ENCODE measurements at regions not wholly inside any gene's neighbourhood (a gene's known extent, or its start where the extent isn't known, plus 50 kb on each side); places are given as distances from the start of the nearest gene placed in this dataset.

DNA sequence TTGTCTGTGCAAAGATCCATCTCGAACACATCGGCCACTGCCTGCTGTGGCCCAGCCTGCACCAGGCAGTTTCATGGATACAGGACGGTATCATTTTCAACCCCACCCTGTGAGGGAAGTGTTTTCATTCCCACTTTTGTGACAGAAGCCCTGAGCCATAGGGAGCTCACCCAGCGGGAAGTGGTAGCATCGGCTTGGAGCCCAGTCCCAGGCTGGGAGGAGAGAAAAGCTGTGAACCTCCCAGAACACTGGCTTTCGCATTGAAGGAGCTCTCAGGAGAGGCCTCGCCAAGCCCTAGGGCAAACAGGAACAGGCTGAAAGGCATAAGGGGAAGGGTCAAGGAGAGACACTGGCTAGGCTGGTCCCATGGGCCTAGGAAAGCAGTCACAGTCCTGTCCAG is 166.1 kb downstream of the TFCP2L1 start:
- no peaks in the 10 kb centered on the region for H3K9me3 ChIP-seq (ENCODE audit: low read length)
- no peaks in the 10 kb centered on the region for H3K36me3 ChIP-seq (ENCODE audit: low read depth, low read length)
- no peak for DNase-seq
- H3K4me1 ChIP-seq (ENCODE audit: insufficient read depth, low read length) = no peaks in the 10 kb centered on the region
- TF ChIP-seq, protein P1, sequence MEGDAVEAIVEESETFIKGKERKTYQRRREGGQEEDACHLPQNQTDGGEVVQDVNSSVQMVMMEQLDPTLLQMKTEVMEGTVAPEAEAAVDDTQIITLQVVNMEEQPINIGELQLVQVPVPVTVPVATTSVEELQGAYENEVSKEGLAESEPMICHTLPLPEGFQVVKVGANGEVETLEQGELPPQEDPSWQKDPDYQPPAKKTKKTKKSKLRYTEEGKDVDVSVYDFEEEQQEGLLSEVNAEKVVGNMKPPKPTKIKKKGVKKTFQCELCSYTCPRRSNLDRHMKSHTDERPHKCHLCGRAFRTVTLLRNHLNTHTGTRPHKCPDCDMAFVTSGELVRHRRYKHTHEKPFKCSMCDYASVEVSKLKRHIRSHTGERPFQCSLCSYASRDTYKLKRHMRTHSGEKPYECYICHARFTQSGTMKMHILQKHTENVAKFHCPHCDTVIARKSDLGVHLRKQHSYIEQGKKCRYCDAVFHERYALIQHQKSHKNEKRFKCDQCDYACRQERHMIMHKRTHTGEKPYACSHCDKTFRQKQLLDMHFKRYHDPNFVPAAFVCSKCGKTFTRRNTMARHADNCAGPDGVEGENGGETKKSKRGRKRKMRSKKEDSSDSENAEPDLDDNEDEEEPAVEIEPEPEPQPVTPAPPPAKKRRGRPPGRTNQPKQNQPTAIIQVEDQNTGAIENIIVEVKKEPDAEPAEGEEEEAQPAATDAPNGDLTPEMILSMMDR (conservative IDR thresholded peaks at IDR 0.05; ENCODE audit: low read depth, low read length) = no peak
- no peak for TF ChIP-seq EZH2phosphoT487 (IDR thresholded peaks at IDR 0.05; ENCODE audit: borderline replicate concordance, low read length)
- TF ChIP-seq EZH2 (IDR thresholded peaks at IDR 0.05; ENCODE audit: low read length, unreplicated experiment) = no peak
- no peaks in the 10 kb centered on the region for H3K9me2 ChIP-seq (replicated peaks; ENCODE audit: low read length)
- no peak overlapping the region for H3K4me2 ChIP-seq (ENCODE audit: low read length)
- no peak overlapping the region for H3K4me3 ChIP-seq (ENCODE audit: low read length)
- ATAC-seq = no peak
- no peaks in the 10 kb centered on the region for H3K27me3 ChIP-seq (ENCODE audit: low read length)
- H2AFZ ChIP-seq (ENCODE audit: low read length) = no peak overlapping the region
- H4K20me1 ChIP-seq (ENCODE audit: low read length) = no peaks in the 10 kb centered on the region
- no TSS peak for BruUV-seq (replicated peaks)
- no peak overlapping the region for H3K27ac ChIP-seq (ENCODE audit: low read length)
- no peak overlapping the region for H3K9ac ChIP-seq (ENCODE audit: low read length)
- CTCF ChIA-PET = no interaction called here
- POLR2A ChIA-PET (ENCODE audit: unreplicated experiment) = no interaction called here
- no peaks in the 10 kb centered on the region for H3K79me2 ChIP-seq (ENCODE audit: low read length)
- intact Hi-C loops (cut with micrococcal nuclease) = no loop called here
- no peaks in the 10 kb centered on the region for H3F3A ChIP-seq (ENCODE audit: low read length, unreplicated experiment)

DNA sequence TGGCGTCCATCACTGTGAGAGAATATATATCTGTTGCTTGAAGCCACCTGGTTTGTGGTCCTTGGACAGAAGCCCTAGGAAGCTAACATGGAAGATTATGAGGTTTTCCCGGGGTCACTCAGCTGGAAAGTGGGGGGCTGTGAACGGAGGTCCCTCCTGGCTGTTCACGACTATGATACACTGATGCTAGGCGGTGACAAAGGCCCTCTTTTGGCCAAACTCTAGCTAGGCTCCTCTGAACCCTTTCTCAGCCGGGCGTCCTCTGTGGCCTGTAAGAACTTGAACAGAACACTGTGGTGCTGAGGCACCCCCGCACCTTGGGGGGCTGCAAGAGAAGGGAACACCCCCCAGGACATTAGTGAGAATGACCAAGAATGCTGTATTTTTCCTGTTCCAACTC is 164.6 kb downstream of the TFCP2L1 start:
- H3K9ac ChIP-seq (ENCODE audit: low read length) = no peak overlapping the region
- no peaks in the 10 kb centered on the region for H3K79me2 ChIP-seq (ENCODE audit: low read length)
- intact Hi-C loops (cut with micrococcal nuclease) = no loop called here
- no peak for DNase-seq
- H3K27me3 ChIP-seq (ENCODE audit: low read length) = 0 out of 2 replicates have a peak, but pooled peaks cover 5% of the 10 kb centered on the region
- no peak overlapping the region for H2AFZ ChIP-seq (ENCODE audit: low read length)
- no peak overlapping the region for H3K27ac ChIP-seq (ENCODE audit: low read length)
- H3K4me3 ChIP-seq (ENCODE audit: low read length) = no peak overlapping the region
- ChIA-PET POLR2A (ENCODE audit: unreplicated experiment) (no interaction called here), CTCF (no interaction called here)
- no peaks in the 10 kb centered on the region for H3F3A ChIP-seq (ENCODE audit: low read length, unreplicated experiment)
- H3K36me3 ChIP-seq (ENCODE audit: low read depth, low read length) = no peaks in the 10 kb centered on the region
- no peaks in the 10 kb centered on the region for H3K9me2 ChIP-seq (replicated peaks; ENCODE audit: low read length)
- no peaks in the 10 kb centered on the region for H3K9me3 ChIP-seq (ENCODE audit: low read length)
- TF ChIP-seq EZH2 (IDR thresholded peaks at IDR 0.05; ENCODE audit: low read length, unreplicated experiment) = no peak
- no TSS peak for BruUV-seq (replicated peaks)
- no peak for ATAC-seq
- H3K4me2 ChIP-seq (ENCODE audit: low read length) = no peak overlapping the region
- H3K4me1 ChIP-seq (ENCODE audit: insufficient read depth, low read length) = no peaks in the 10 kb centered on the region
- no peaks in the 10 kb centered on the region for H4K20me1 ChIP-seq (ENCODE audit: low read length)

DNA sequence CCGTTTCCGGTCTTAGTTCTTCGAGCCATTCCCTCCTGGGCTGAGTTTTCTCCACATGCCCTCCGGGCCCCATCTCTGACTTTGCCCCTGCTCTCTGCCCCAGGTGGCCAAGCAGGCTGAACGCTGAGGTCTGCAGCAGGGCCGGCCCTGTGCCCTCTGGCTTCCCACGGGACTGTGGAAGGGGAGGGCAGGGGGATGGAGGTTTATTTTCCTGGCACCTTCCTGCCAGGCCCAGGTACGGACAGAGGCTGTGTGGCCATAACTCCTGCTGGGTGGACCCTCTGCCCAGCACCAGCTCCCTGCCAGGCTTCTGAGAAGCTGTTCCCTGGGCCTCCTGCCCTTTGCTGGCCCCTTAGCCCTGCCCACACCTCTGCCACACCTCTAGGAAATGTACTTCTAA is 164.0 kb downstream of the TFCP2L1 start:
- ATAC-seq (no peak), DNase-seq (no peak)
- intact Hi-C loops (cut with micrococcal nuclease) = no loop called here
- Histone ChIP-seq H3K9me2 (replicated peaks; ENCODE audit: low read length) (no peaks in the 10 kb centered on the region), H3K27me3 (ENCODE audit: low read length) (0 out of 2 replicates have a peak, but pooled peaks cover 5% of the 10 kb centered on the region), H3F3A (ENCODE audit: low read length, unreplicated experiment) (no peaks in the 10 kb centered on the region), H3K4me1 (ENCODE audit: insufficient read depth, low read length) (no peaks in the 10 kb centered on the region), H4K20me1 (ENCODE audit: low read length) (no peaks in the 10 kb centered on the region), H3K9me3 (ENCODE audit: low read length) (no peaks in the 10 kb centered on the region), H3K9ac (ENCODE audit: low read length) (no peak overlapping the region), H3K4me3 (ENCODE audit: low read length) (no peak overlapping the region), H3K27ac (ENCODE audit: low read length) (no peak overlapping the region), H2AFZ (ENCODE audit: low read length) (no peak overlapping the region), H3K4me2 (ENCODE audit: low read length) (no peak overlapping the region), H3K36me3 (ENCODE audit: low read depth, low read length) (no peaks in the 10 kb centered on the region), H3K79me2 (ENCODE audit: low read length) (no peaks in the 10 kb centered on the region)
- CTCF ChIA-PET = no interaction called here
- POLR2A ChIA-PET (ENCODE audit: unreplicated experiment) = no interaction called here
- TF ChIP-seq EZH2 (IDR thresholded peaks at IDR 0.05; ENCODE audit: low read length, unreplicated experiment) = no peak
- TF ChIP-seq EZH2phosphoT487 (IDR thresholded peaks at IDR 0.05; ENCODE audit: borderline replicate concordance, low read length) = no peak
- TF ChIP-seq, protein P1 (conservative IDR thresholded peaks at IDR 0.05; ENCODE audit: low read depth, low read length) = no peak
- no TSS peak for BruUV-seq (replicated peaks)

All from PC-3 (cell line).